ENCODE measurements at regions not wholly inside any gene's neighbourhood (a gene's known extent, or its start where the extent isn't known, plus 50 kb on each side); places are given as distances from the start of the nearest gene placed in this dataset.

GRCh38 chr10:44161184-44161583, 223.7 kb downstream of the CXCL12 start:
- Histone ChIP-seq H3K4me1 (ENCODE audit: control insufficient read depth in 4 of 4, insufficient read depth in 4 of 4, low read length in 3 of 4) (peaks cover 0 to 1% (median 0%) of the 10 kb centered on the region in 4 donors), H3K27me3 (ENCODE audit: control insufficient read depth in 4 of 4, insufficient read depth in 4 of 4, low read length in 3 of 4) (no peaks in the 10 kb centered on the region), H3K9me3 (ENCODE audit: control insufficient read depth in 4 of 4, low read length in 3 of 4) (peaks cover 2 to 6% (median 4%) of the 10 kb centered on the region in 4 donors), H3K9ac (ENCODE audit: low read depth in 1 of 2, low read length in 2 of 2) (no peak overlapping the region), H3K36me3 (ENCODE audit: control insufficient read depth in 4 of 4, insufficient read depth in 3 of 4, low read depth in 1 of 4, low read length in 3 of 4) (no peaks in the 10 kb centered on the region), H3K27ac (ENCODE audit: low read depth in 1 of 2, low read length in 2 of 2) (no peak overlapping the region), H3K4me3 (ENCODE audit: low read depth in 1 of 3, low read length in 3 of 3) (no peak overlapping the region)
- TF ChIP-seq SP1 (IDR thresholded peaks at IDR 0.05), result no peak
- TF ChIP-seq NR2F2 (IDR thresholded peaks at IDR 0.05), result no peak
- no peak for TF ChIP-seq REST (IDR thresholded peaks at IDR 0.05)
- TF ChIP-seq HNF4A (conservative IDR thresholded peaks at IDR 0.05), result no peak
- TF ChIP-seq JUND (IDR thresholded peaks at IDR 0.05), result no peak
- no peak for TF ChIP-seq FOXA1 (IDR thresholded peaks at IDR 0.05)
- no peak for TF ChIP-seq MAX (IDR thresholded peaks at IDR 0.05)
- no peak for TF ChIP-seq TAF1 (conservative IDR thresholded peaks at IDR 0.05)
- TF ChIP-seq GABPA (IDR thresholded peaks at IDR 0.05 in 1 of 2, conservative IDR thresholded peaks at IDR 0.05 in 1 of 2), result no peak
- TF ChIP-seq ATF3 (IDR thresholded peaks at IDR 0.05), result no peak
- no peak for TF ChIP-seq HNF4G (IDR thresholded peaks at IDR 0.05)
- TF ChIP-seq RXRA (IDR thresholded peaks at IDR 0.05), result no peak
- no peak for TF ChIP-seq YY1 (IDR thresholded peaks at IDR 0.05)
- TF ChIP-seq RAD21 (IDR thresholded peaks at IDR 0.05), result no peak
- no peak for DNase-seq (ENCODE audit: low spot score)

- Histone ChIP-seq H3K4me1 (ENCODE audit: control insufficient read depth in 4 of 4, insufficient read depth in 4 of 4, low read length in 3 of 4) (no peaks in the 10 kb centered on the region), H3K4me3 (ENCODE audit: low read depth in 1 of 3, low read length in 3 of 3) (no peak overlapping the region), H3K9ac (ENCODE audit: low read depth in 1 of 2, low read length in 2 of 2) (no peak overlapping the region), H3K27me3 (ENCODE audit: control insufficient read depth in 4 of 4, insufficient read depth in 4 of 4, low read length in 3 of 4) (no peaks in the 10 kb centered on the region), H3K36me3 (ENCODE audit: control insufficient read depth in 4 of 4, insufficient read depth in 3 of 4, low read depth in 1 of 4, low read length in 3 of 4) (no peaks in the 10 kb centered on the region), H3K9me3 (ENCODE audit: control insufficient read depth in 4 of 4, low read length in 3 of 4) (peaks cover 2 to 6% (median 4%) of the 10 kb centered on the region in 4 donors), H3K27ac (ENCODE audit: low read depth in 1 of 2, low read length in 2 of 2) (no peak overlapping the region)
- TF ChIP-seq RXRA (IDR thresholded peaks at IDR 0.05) (no peak), GABPA (IDR thresholded peaks at IDR 0.05 in 1 of 2, conservative IDR thresholded peaks at IDR 0.05 in 1 of 2) (no peak), TAF1 (conservative IDR thresholded peaks at IDR 0.05) (no peak), HNF4G (IDR thresholded peaks at IDR 0.05) (no peak), ZBTB33 (IDR thresholded peaks at IDR 0.05) (no peak), YY1 (IDR thresholded peaks at IDR 0.05) (no peak), RAD21 (IDR thresholded peaks at IDR 0.05) (no peak), JUND (IDR thresholded peaks at IDR 0.05) (no peak)
- DNase-seq (ENCODE audit: low spot score), result no peak
- 95% methylated on average over 1 of the region's 1 CpG for WGBS
These were observed 227.3 kb downstream of the CXCL12 start for GRCh38 chr10:44157574-44157973.

Data from liver (tissue), 7 donors.